ENCODE measurements at regions not wholly inside any gene's neighbourhood (a gene's known extent, or its start where the extent isn't known, plus 50 kb on each side); places are given as distances from the start of the nearest gene placed in this dataset.

DNA sequence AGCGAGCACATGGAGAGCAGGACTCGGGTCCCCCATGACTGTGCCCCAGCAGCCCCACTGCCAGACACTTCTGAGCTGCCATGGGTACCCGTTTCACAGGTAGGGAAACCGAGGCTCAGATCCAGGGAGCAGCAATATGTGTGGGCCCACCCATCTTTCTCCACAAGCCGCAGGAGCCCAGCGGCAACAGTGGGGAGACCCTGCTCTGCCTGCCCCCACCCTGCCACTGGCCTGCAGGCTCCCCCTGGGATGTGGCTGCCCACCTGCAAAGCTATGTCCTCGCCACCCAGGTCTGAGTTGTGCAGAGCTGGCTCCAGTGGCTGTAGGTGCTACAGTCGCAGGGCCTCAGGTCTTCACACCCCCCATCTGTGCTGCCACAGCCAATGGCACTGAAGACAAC lies 50.6 kb upstream of the C1QTNF9B start:
- Histone ChIP-seq H3K27me3 (ENCODE audit: control insufficient read depth, insufficient read depth, low read length) (peaks cover 7% of the 10 kb centered on the region), H3K27ac (ENCODE audit: low read length) (no peak overlapping the region), H3K4me3 (ENCODE audit: low read length) (no peak overlapping the region), H3K9me3 (replicated peaks; ENCODE audit: control insufficient read depth, low read depth, low read length) (peaks cover 2% of the 10 kb centered on the region), H3K36me3 (ENCODE audit: control insufficient read depth, insufficient read depth, low read length) (no peaks in the 10 kb centered on the region), H3K4me1 (ENCODE audit: control insufficient read depth, insufficient read depth, low read length) (no peaks in the 10 kb centered on the region)
- no peak for DNase-seq
- WGBS (ENCODE audit: insufficient coverage) = 97% methylated on average over 8 of the region's 8 CpGs

DNA sequence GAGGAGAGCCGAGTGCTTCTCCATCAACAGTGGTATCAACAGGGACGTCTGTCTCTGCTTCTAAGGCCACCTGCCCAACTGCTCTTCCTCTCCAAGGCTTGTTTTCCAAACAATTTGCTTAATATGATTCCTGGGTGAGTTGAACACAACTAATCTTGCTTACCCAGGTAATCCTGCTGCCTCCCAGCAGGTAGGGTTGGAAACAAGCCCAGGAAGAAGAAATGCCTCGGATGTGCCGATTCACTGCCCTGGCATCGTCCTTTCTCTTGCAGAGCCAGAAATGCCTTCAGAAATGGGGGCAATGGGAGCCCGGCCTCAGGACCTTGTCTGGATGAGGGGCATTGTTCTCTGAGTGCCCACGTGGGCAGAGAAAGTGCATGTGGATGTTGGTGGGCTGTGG lies 51.9 kb upstream of the C1QTNF9B start:
- H3K9me3 ChIP-seq (replicated peaks; ENCODE audit: control insufficient read depth, low read depth, low read length) = peaks cover 2% of the 10 kb centered on the region
- no peak overlapping the region for H3K27ac ChIP-seq (ENCODE audit: low read length)
- no peak for DNase-seq
- H3K4me3 ChIP-seq (ENCODE audit: low read length) = no peak overlapping the region
- 91% methylated on average over 5 of the region's 7 CpGs for WGBS (ENCODE audit: insufficient coverage)
- H3K36me3 ChIP-seq (ENCODE audit: control insufficient read depth, insufficient read depth, low read length) = no peaks in the 10 kb centered on the region
- no peaks in the 10 kb centered on the region for H3K4me1 ChIP-seq (ENCODE audit: control insufficient read depth, insufficient read depth, low read length)
- H3K27me3 ChIP-seq (ENCODE audit: control insufficient read depth, insufficient read depth, low read length) = peaks cover 7% of the 10 kb centered on the region

DNA sequence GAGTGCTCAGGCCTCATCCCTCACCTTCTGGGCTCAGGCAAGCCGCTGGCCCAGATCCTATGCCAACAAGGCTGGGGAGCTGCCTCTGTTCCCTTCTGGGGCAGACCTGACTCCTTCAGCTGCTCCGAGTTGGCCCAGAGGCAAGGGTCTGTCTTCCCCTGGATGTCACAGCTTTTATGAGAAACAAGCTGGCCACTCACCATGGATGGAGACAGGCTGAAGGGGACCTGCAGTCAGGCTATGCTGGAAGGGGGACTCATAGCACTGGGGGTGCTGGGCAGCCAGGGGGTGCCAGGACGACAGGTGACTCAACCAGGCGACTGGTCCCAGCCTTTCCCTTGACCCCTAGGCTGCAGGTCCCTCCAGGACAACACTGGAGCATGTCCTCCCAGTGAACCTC lies 52.4 kb upstream of the C1QTNF9B start:
- H3K4me3 ChIP-seq (ENCODE audit: low read length) = no peak overlapping the region
- DNase-seq = no peak
- H3K27me3 ChIP-seq (ENCODE audit: control insufficient read depth, insufficient read depth, low read length) = peaks cover 7% of the 10 kb centered on the region
- H3K9me3 ChIP-seq (replicated peaks; ENCODE audit: control insufficient read depth, low read depth, low read length) = peaks cover 2% of the 10 kb centered on the region
- no peaks in the 10 kb centered on the region for H3K36me3 ChIP-seq (ENCODE audit: control insufficient read depth, insufficient read depth, low read length)
- no peaks in the 10 kb centered on the region for H3K4me1 ChIP-seq (ENCODE audit: control insufficient read depth, insufficient read depth, low read length)
- no peak overlapping the region for H3K27ac ChIP-seq (ENCODE audit: low read length)
- WGBS (ENCODE audit: insufficient coverage) = 47% methylated on average over 4 of the region's 4 CpGs

DNA sequence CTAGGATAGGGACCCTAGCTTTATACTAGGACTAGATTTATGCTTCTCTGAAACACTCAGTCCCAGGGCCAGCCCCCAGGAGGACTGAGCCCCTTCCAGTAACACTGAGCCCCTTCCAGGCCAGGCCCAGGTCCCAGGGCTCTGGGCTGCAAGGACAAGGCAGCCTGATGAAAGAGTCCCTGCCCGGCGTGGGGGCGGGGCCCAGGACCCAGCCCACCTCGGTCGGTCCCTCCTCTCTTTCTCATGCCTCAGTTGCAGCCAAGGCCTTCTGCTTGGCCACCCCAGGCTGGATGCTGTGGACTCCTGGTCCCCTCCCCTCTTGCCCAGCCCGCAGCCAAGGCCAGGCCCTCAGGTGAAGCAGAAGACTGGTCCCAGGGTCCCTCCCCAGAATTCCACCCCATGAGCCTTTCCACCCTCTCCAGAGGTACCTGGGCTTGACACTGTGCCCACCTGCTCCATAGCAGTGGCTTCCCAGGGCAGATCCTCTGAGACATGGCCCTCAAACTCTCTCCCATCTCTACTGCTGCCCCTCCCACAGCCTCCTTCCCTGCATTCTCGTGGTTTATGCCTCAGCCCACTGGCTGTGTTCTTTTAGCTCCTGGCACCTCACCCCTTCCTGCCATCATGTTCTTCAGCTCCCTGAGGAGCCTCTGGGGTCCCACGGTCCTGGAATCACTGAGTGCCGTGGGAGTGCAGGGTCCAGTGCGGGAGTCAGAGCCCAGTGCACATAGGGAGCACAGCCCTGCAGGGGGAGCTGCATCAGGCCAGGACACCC lies 53.6 kb upstream of the C1QTNF9B start:
- DNase-seq = no peak
- 80% methylated on average over 10 of the region's 10 CpGs for WGBS (ENCODE audit: insufficient coverage)

DNA sequence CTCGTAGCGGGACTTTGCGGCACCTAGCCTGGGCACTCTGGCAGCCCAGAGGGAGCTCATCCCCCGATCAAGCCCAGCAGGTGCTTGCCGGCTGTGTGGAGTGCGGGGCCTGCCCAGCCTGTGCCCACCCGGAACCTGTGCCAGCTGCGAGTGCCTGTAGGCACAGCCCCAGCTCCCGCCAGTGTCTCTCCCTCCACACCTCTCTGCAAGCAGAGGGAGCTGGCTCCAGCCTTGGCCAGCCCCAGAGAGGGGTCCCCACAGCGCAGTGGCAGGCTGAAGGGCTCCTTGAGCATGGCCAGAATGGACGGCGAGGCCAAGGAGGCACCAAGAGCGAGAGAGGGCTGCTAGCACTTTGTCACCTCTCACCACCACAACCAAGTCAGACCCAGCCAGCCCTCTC lies 55.5 kb upstream of the C1QTNF9B start:
- Histone ChIP-seq H3K4me1 (ENCODE audit: control insufficient read depth, insufficient read depth, low read length) (no peaks in the 10 kb centered on the region), H3K4me3 (ENCODE audit: low read length) (no peak overlapping the region), H3K27me3 (ENCODE audit: control insufficient read depth, insufficient read depth, low read length) (no peaks in the 10 kb centered on the region), H3K36me3 (ENCODE audit: control insufficient read depth, insufficient read depth, low read length) (no peaks in the 10 kb centered on the region), H3K9me3 (replicated peaks; ENCODE audit: control insufficient read depth, low read depth, low read length) (peaks cover 2% of the 10 kb centered on the region), H3K27ac (ENCODE audit: low read length) (no peak overlapping the region)
- WGBS (ENCODE audit: insufficient coverage) = 87% methylated on average over 13 of the region's 13 CpGs
- DNase-seq = no peak

More for the DNA sequence above, 53.6 kb upstream of the C1QTNF9B start:
- Histone ChIP-seq H3K27ac (ENCODE audit: low read length) (no peak overlapping the region), H3K9me3 (replicated peaks; ENCODE audit: control insufficient read depth, low read depth, low read length) (peaks cover 2% of the 10 kb centered on the region), H3K4me3 (ENCODE audit: low read length) (no peak overlapping the region), H3K4me1 (ENCODE audit: control insufficient read depth, insufficient read depth, low read length) (no peaks in the 10 kb centered on the region), H3K27me3 (ENCODE audit: control insufficient read depth, insufficient read depth, low read length) (peaks cover 4% of the 10 kb centered on the region), H3K36me3 (ENCODE audit: control insufficient read depth, insufficient read depth, low read length) (no peaks in the 10 kb centered on the region)

DNA sequence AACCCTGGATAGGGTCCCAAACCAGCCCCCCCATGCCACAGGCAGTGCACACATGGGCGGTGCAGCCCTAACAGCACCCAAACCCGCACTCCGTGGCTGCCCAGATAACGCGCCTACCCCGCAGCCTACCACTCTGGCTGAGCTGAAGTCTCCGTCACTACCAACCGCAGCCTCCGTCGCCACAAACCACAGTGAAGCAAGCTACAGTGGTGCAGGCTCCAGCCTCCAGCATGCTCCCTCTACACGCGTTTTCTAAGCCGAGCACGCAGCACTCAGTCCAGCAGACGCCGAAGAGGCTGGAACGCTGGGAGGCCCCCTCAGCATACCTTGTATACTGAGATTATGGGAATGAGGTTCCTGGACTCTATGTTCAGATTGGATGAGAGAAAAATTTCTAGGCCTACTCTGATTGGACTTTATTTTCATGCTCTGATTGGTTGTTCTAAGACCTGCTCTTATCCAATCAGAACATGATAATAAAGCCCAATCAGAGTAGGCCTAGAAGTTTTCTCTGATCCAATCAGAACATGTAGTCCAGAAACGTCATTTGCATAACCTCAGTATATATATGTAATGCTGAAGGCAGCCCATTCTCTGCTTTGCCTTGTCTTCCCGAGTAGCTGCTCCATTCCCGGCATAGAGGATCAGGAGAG lies 56.7 kb upstream of the C1QTNF9B start:
- no peak overlapping the region for H3K4me3 ChIP-seq (ENCODE audit: low read length)
- no peaks in the 10 kb centered on the region for H3K27me3 ChIP-seq (ENCODE audit: control insufficient read depth, insufficient read depth, low read length)
- no peaks in the 10 kb centered on the region for H3K4me1 ChIP-seq (ENCODE audit: control insufficient read depth, insufficient read depth, low read length)
- H3K27ac ChIP-seq (ENCODE audit: low read length) = no peak overlapping the region
- no peak for DNase-seq
- H3K36me3 ChIP-seq (ENCODE audit: control insufficient read depth, insufficient read depth, low read length) = no peaks in the 10 kb centered on the region
- peaks cover 2% of the 10 kb centered on the region for H3K9me3 ChIP-seq (replicated peaks; ENCODE audit: control insufficient read depth, low read depth, low read length)
- 94% methylated on average over 12 of the region's 20 CpGs for WGBS (ENCODE audit: insufficient coverage)

DNA sequence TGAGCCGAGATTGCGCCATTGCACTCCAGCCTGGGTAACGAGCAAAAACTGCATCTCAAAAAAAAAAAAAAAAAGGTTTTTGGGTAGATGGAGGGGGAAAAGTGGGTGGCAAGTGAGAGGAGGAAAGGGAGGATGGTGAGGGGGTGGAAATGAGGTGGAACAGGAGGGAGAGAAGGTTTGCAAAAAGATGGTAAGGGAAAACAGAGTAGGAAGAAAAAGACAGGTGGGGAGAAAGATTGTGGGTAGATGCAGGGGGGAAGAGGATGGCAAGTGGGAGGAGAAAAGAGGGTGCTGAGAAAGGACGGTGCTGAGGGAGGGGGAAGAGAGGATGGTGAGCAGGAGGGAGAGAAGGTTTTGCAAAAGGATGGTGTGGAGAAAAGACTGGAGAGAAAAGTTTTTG lies 57.8 kb upstream of the C1QTNF9B start:
- peaks cover 2% of the 10 kb centered on the region for H3K9me3 ChIP-seq (replicated peaks; ENCODE audit: control insufficient read depth, low read depth, low read length)
- 83% methylated on average over 4 of the region's 4 CpGs for WGBS (ENCODE audit: insufficient coverage)
- no peak overlapping the region for H3K4me3 ChIP-seq (ENCODE audit: low read length)
- no peaks in the 10 kb centered on the region for H3K4me1 ChIP-seq (ENCODE audit: control insufficient read depth, insufficient read depth, low read length)
- H3K27ac ChIP-seq (ENCODE audit: low read length) = no peak overlapping the region
- H3K36me3 ChIP-seq (ENCODE audit: control insufficient read depth, insufficient read depth, low read length) = no peaks in the 10 kb centered on the region
- no peaks in the 10 kb centered on the region for H3K27me3 ChIP-seq (ENCODE audit: control insufficient read depth, insufficient read depth, low read length)
- no peak for DNase-seq

DNA sequence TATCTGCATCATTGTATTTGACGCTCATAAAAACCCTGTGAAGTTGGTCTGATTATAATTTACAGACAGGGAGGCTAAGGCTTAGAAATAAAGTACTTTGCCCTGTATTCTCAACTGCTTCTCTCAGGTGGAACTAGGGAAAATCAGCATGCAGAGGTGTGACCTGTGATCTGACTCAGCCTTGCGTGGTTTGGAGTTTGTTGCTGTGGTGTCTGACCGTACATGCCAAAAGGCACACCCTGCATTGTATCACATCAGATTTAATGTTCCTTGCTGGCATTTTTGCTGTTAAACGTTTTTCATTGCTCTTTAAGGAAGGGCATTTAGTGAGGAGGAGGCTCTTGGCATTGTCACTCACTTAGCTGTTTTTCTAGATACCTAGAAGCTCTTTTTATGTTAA lies 58.8 kb upstream of the C1QTNF9B start:
- no CpG with 5 or more reads among the region's 4 CpGs for WGBS (ENCODE audit: insufficient coverage)
- no peak overlapping the region for H3K27ac ChIP-seq (ENCODE audit: low read length)
- H3K4me1 ChIP-seq (ENCODE audit: control insufficient read depth, insufficient read depth, low read length) = no peaks in the 10 kb centered on the region
- peaks cover 2% of the 10 kb centered on the region for H3K9me3 ChIP-seq (replicated peaks; ENCODE audit: control insufficient read depth, low read depth, low read length)
- H3K4me3 ChIP-seq (ENCODE audit: low read length) = no peak overlapping the region
- no peak for DNase-seq
- no peaks in the 10 kb centered on the region for H3K36me3 ChIP-seq (ENCODE audit: control insufficient read depth, insufficient read depth, low read length)
- H3K27me3 ChIP-seq (ENCODE audit: control insufficient read depth, insufficient read depth, low read length) = no peaks in the 10 kb centered on the region

DNA sequence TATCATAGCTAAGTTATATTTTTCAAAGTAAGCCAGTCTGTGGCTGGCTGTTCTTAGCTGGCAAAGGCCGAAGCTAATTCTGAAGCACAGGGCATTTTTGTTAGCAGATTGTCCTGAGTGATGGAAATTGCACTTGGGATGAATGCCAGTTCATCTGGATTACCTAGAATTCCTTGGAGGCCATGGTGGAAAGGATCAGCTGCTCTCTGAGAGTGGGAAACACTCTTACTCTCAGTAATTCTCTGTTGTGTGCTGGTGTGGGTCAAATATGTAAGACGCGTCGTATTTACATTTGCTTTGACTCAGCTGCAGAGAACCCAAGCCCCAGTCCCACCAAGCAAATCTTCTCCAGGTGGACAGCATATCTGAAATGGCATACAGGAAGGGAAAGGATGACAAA lies 60.7 kb upstream of the C1QTNF9B start:
- no peak for DNase-seq
- H3K4me3 ChIP-seq (ENCODE audit: low read length) = no peak overlapping the region
- WGBS (ENCODE audit: insufficient coverage) = 75% methylated on average over 1 of the region's 4 CpGs
- no peaks in the 10 kb centered on the region for H3K27me3 ChIP-seq (ENCODE audit: control insufficient read depth, insufficient read depth, low read length)
- H3K27ac ChIP-seq (ENCODE audit: low read length) = no peak overlapping the region
- no peaks in the 10 kb centered on the region for H3K36me3 ChIP-seq (ENCODE audit: control insufficient read depth, insufficient read depth, low read length)
- H3K9me3 ChIP-seq (replicated peaks; ENCODE audit: control insufficient read depth, low read depth, low read length) = no peaks in the 10 kb centered on the region
- H3K4me1 ChIP-seq (ENCODE audit: control insufficient read depth, insufficient read depth, low read length) = no peaks in the 10 kb centered on the region

DNA sequence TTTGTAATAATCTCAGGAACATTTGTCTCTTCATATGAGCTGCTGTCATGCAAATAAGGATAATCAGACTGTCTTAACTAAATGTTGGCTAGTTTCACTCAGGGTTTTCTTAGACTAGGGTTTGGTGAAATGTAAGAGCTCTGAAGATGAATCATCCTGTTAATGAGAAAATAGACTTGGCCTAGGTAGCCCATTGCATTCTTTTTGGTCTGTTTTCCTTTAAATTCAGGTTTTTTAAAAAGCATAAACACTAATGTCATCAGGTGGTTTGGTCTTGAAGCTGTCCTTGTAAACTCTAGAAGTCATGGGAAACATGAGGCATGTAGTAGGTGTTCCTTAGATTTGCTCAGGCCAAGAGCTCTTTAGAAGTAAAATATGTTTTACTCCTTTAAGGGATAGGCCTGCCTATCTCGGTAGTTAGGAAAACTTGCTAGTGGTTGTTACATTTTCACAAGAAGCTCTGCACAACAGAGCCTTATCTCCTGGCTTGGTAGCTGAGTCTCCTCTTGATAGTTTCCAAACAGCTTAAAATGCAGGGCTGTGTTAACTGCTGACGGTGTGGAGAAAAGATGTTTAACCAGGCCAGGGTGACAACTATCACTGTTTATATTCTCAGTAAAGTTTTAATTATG lies 62.0 kb upstream of the C1QTNF9B start:
- DNase-seq = no peak
- Histone ChIP-seq H3K4me1 (ENCODE audit: control insufficient read depth, insufficient read depth, low read length) (no peaks in the 10 kb centered on the region), H3K27ac (ENCODE audit: low read length) (no peak overlapping the region), H3K4me3 (ENCODE audit: low read length) (no peak overlapping the region), H3K9me3 (replicated peaks; ENCODE audit: control insufficient read depth, low read depth, low read length) (no peaks in the 10 kb centered on the region), H3K36me3 (ENCODE audit: control insufficient read depth, insufficient read depth, low read length) (no peaks in the 10 kb centered on the region), H3K27me3 (ENCODE audit: control insufficient read depth, insufficient read depth, low read length) (no peaks in the 10 kb centered on the region)
- WGBS (ENCODE audit: insufficient coverage) = no CpG with 5 or more reads among the region's 2 CpGs

All from muscle of leg (tissue), 3 donors.